ENCODE measurements at regions not wholly inside any gene's neighbourhood (a gene's known extent, or its start where the extent isn't known, plus 50 kb on each side); places are given as distances from the start of the nearest gene placed in this dataset.

DNA sequence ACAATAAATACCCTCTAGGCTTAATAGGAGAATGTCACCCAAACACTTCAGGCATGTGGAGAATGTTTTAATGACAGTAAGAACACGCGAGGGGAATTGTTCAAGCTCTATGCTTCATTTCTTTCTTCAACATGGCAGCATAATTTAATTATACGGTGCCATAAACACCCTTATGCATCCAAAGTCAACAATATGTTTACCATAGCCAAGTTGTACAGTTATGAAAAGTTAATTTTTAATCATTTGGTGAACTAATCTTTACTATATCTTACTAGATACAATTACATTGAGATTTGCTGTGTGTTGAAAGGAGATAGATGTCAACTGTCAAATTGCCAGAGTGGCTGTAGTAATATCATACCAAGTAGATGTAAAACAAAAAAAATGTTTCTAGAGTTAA is 185.9 kb upstream of the NBEA start:
- in situ Hi-C loops (cut with HindIII; ENCODE audit: low sequenced_read_pairs): no loop called here
- no peak for DNase-seq (ENCODE audit: low spot score)

GRCh38 chr13:34756572-34756971 is 185.5 kb upstream of the NBEA start:
- DNase-seq (ENCODE audit: low spot score): no peak
- in situ Hi-C loops (cut with HindIII; ENCODE audit: low sequenced_read_pairs): no loop called here

DNA sequence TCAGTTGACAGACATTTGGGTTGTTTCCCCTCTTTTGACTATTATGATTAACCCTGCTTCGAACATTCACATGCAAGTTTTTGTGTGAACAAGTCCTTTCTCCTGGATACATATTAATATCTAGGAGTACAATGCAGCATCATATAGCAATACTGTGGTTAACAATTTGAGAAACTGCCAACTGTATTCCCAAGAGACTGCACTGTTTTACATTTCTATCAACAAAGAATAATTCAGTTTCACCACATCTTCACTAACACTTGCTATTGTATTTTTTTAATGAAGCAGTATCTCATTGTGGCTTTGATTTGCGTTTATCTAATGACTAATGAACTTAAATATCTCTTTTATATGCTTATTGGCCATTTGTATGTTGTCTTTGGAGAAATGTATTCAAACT is 184.6 kb upstream of the NBEA start:
- DNase-seq (ENCODE audit: low spot score): no peak
- in situ Hi-C loops (cut with HindIII; ENCODE audit: low sequenced_read_pairs): no loop called here

- in situ Hi-C loops (cut with HindIII; ENCODE audit: low sequenced_read_pairs): no loop called here
- no peak for DNase-seq (ENCODE audit: low spot score)
Observed at GRCh38 chr13:34758628-34759027, 183.4 kb upstream of the NBEA start.

- no peak for DNase-seq (ENCODE audit: low spot score)
- in situ Hi-C loops (cut with HindIII; ENCODE audit: low sequenced_read_pairs): no loop called here
Observed at GRCh38 chr13:34762312-34762711, 179.8 kb upstream of the NBEA start.

- in situ Hi-C loops (cut with HindIII; ENCODE audit: low sequenced_read_pairs): no loop called here
- DNase-seq (ENCODE audit: low spot score): no peak
Observed at GRCh38 chr13:34764246-34764645, 177.8 kb upstream of the NBEA start.

- DNase-seq (ENCODE audit: low spot score): no peak
- in situ Hi-C loops (cut with HindIII; ENCODE audit: low sequenced_read_pairs): no loop called here
Observed at GRCh38 chr13:34765446-34766180, 176.5 kb upstream of the NBEA start.

GRCh38 chr13:34767778-34768177 is 174.3 kb upstream of the NBEA start:
- no peak for DNase-seq (ENCODE audit: low spot score)
- in situ Hi-C loops (cut with HindIII; ENCODE audit: low sequenced_read_pairs): no loop called here

DNA sequence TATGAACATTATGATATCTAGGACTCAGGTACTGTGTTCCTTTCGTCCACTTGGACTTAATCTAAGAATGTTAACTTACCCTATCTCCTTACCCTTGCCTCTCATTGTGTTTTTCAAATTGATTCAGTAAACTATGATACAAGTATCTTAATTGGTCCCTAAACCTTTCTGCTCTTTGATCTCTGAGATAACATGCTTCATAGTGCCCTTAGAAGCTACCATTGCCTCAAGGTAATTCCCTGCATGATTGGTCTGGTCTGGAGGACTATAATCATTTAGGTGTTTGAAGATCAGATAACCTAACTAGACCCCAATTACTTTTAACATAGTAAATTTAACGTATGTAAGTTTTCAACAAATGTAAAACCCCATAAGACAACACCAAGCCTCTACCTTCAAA is 169.9 kb upstream of the NBEA start:
- in situ Hi-C loops (cut with HindIII; ENCODE audit: low sequenced_read_pairs): no loop called here
- DNase-seq (ENCODE audit: low spot score): no peak

DNA sequence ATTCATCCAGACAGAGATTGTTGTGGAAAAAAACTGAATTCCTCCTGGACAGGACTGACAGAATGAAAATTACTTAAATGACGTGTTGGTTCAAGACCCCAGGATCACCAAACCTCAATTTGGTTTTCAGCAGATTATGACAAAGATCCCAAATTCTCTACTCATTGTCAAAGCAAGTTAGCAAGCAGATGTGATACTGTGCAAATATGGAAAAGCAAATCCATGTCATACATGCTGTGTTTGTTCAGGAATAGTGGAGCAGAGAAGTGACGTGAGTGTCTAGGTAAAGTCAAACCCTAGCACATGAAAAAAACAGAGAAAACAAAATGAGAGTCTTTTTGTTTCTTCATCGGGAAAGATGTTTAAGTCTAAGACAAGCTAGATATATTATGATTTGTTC is 169.2 kb upstream of the NBEA start:
- DNase-seq (ENCODE audit: low spot score): no peak
- in situ Hi-C loops (cut with HindIII; ENCODE audit: low sequenced_read_pairs): no loop called here

DNA sequence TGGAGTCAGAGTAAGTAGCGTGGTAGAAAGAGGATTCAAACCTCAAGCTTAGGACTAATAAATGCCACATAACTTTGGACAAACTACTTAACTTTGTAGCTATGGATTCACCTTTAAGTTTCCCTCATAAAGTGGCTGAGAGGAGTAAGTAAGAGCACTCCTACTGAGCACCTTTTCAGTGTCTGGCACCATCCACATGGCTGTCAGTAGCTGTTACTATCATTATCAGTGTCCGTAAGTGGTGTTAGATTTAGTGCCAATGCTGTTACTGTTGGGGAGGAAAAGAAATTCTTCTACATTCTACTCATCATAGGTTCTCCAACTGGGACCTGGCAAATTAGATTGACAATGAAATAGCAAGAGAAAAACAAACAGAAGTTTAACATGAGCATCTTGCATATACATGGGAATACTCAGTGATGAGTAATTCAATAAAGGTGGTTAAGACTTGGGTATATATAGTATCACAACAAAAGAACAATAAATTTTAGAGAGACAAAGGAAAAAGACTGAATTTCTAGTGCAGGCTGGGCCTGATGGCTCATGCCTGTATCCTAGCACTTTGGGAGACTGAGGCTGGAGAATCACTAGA is 165.6 kb upstream of the NBEA start:
- in situ Hi-C loops (cut with HindIII; ENCODE audit: low sequenced_read_pairs): no loop called here

GRCh38 chr13:34777089-34777913 is 164.8 kb upstream of the NBEA start:
- in situ Hi-C loops (cut with HindIII; ENCODE audit: low sequenced_read_pairs): no loop called here

More for the DNA sequence above, 165.6 kb upstream of the NBEA start:
- peak; percentile 38 for DNase-seq (ENCODE audit: low spot score)

DNA sequence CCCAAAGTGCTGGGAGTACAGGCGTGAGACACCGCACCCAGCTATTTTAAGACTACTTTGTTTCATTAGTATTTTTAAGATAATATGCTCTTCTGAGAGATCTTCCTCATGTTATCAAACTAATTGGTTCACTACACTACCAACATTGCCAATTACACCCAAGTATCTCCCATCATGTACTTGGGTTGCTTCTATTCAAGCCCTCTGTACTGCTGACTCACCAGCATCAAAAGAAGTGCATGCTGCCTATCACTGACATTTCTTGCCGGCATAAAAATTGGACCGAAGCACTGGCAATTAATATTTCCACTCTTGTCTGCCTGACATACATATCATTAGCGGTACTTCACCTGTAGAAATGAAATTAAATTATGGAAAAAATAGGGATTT is 164.2 kb upstream of the NBEA start:
- in situ Hi-C loops (cut with HindIII; ENCODE audit: low sequenced_read_pairs): no loop called here
- DNase-seq (ENCODE audit: low spot score): no peak

More at GRCh38 chr13:34777089-34777913, 164.8 kb upstream of the NBEA start:
- DNase-seq (ENCODE audit: low spot score): no peak

DNA sequence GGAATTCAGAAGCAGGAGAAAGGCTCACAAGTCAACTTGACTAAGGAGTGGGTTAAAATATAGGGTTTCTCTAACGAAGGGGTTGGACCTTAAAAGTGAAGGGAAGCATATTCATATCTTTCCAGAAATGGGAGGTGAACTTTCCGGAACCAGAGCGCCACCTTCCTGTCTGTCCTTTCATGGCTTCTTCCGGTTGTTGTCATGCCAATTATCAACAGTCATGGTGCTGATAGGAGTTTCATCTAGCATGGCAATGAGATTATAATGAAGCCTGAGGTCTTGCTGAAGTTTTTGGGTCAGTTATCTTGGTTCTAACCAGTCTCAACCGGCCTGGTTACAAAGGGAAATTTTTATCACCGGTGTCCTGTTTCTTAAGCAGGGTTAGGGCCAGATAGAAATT is 162.9 kb upstream of the NBEA start:
- in situ Hi-C loops (cut with HindIII; ENCODE audit: low sequenced_read_pairs): no loop called here
- no peak for DNase-seq (ENCODE audit: low spot score)

- in situ Hi-C loops (cut with HindIII; ENCODE audit: low sequenced_read_pairs): no loop called here
Observed at GRCh38 chr13:34793301-34793700, 148.8 kb upstream of the NBEA start.

DNA sequence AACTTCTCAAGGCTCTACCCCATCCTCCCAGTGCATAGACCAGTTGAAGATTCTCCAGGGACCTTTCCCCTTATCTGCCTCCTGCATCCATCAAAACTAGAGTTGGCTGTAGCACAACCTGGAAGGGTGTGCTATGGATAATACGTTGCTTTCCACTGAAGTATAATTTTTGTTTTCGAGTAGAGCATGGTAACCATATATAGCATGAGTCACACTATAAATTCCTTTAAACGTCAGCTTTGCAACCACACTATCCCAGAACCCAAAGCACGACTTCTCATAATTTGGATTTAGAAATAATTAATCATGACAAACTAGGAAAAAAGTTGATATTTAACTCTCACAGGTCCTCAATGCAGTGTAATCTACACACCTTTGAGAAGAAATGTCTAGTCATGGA is 138.3 kb upstream of the NBEA start:
- in situ Hi-C loops (cut with HindIII; ENCODE audit: low sequenced_read_pairs): no loop called here
- DNase-seq (ENCODE audit: low spot score): no peak

More at GRCh38 chr13:34793301-34793700, 148.8 kb upstream of the NBEA start:
- DNase-seq (ENCODE audit: low spot score): no peak

DNA sequence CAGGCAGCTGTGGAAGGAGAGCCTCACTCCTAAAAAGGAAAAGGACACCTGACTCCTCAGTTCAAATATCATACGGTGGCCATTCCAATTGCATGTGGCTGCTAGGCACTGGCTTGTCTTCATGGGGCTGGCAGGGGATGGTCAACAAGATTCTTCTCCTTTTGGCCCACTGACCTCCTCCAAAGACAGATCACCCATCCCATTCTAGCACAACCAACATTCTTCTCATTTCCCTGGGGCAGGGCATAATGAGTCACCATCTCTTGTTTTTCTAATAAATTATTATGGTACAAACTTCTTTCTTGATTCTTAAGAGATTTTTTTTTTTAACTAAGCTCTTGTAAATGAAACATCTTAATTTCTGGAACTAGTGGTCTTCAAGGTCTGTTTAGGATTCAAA is 136.7 kb upstream of the NBEA start:
- in situ Hi-C loops (cut with HindIII; ENCODE audit: low sequenced_read_pairs): no loop called here
- no peak for DNase-seq (ENCODE audit: low spot score)

DNA sequence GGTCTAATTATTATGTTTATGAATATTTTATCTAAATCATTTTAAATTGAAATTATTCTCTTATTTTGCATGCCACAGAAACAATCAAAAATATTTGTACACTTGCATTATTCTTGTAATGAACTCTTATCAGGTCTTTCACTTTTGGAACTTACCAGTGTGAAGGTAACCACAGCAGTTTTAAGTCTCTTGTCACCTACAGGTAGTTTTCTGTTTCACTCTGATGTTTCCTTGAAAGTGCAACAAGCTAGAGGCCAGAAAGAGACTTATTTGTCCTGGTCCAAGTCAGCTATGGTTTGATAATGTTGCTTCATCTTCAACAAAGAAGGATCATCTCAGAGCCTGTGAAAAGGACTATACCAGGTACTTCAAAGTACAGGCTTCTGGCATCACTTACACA is 133.4 kb upstream of the NBEA start:
- DNase-seq (ENCODE audit: low spot score): no peak
- in situ Hi-C loops (cut with HindIII; ENCODE audit: low sequenced_read_pairs): no loop called here

GRCh38 chr13:34810996-34811395 is 131.1 kb upstream of the NBEA start:
- DNase-seq (ENCODE audit: low spot score): no peak
- in situ Hi-C loops (cut with HindIII; ENCODE audit: low sequenced_read_pairs): no loop called here

DNA sequence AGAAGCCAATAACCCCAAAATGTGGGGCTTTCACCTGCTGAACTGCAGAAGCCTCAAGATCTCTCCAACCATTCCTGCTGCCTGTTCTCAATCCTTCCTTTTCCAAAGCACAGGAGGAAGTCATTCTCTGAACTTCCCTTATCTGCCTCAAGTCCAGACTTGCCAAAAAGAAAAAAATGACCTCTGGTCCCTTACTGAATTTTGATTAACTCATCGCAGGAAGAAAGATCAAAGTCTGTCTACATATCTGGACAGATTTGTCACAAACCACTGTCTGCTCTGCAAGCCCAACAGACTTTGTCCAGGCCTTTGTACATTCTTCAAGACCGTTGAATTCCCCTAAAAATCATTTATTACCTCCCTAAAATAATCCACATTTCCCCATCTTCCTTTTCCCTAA is 126.5 kb upstream of the NBEA start:
- in situ Hi-C loops (cut with HindIII; ENCODE audit: low sequenced_read_pairs): no loop called here
- no peak for DNase-seq (ENCODE audit: low spot score)
